ENCODE measurements at regions not wholly inside any gene's neighbourhood (a gene's known extent, or its start where the extent isn't known, plus 50 kb on each side); places are given as distances from the start of the nearest gene placed in this dataset.

GRCh38 chr12:45585522-45586230 lies 143.8 kb upstream of the ARID2 start:
- DNase-seq (ENCODE audit: low spot score in 2 of 2): no peak

GRCh38 chr12:45586486-45586885 lies 143.0 kb upstream of the ARID2 start:
- intact Hi-C loops (cut with DNase I; ENCODE audit: low total_unique reads): no loop called here
- DNase-seq (ENCODE audit: low spot score in 2 of 2): no peak
- 91 to 94% methylated on average over 8 to 14 of the region's 18 CpGs for WGBS, 2 donors
- no peak for TF ChIP-seq CTCF (IDR thresholded peaks at IDR 0.05)
- no peak for TF ChIP-seq POLR2A (IDR thresholded peaks at IDR 0.05)
- H3K4me3 ChIP-seq (ENCODE audit: low read depth, poor library complexity, severe bottlenecking): no peak overlapping the region

More at GRCh38 chr12:45585522-45586230, 143.8 kb upstream of the ARID2 start:
- TF ChIP-seq POLR2A (IDR thresholded peaks at IDR 0.05): no peak
- no peak for TF ChIP-seq CTCF (IDR thresholded peaks at IDR 0.05)
- no peak overlapping the region for H3K4me3 ChIP-seq (ENCODE audit: low read depth, poor library complexity, severe bottlenecking)
- 89 to 93% methylated on average over 16 to 26 of the region's 31 CpGs for whole genome bisulfite sequencing, 2 donors
- intact Hi-C loops (cut with DNase I; ENCODE audit: low total_unique reads): no loop called here

GRCh38 chr12:45587012-45587411 lies 142.5 kb upstream of the ARID2 start:
- 86 to 95% methylated on average over 2 of the region's 2 CpGs for WGBS, 2 donors
- no peak overlapping the region for H3K4me3 ChIP-seq (ENCODE audit: low read depth, poor library complexity, severe bottlenecking)
- intact Hi-C loops (cut with DNase I; ENCODE audit: low total_unique reads): no loop called here
- TF ChIP-seq CTCF (IDR thresholded peaks at IDR 0.05) (no peak), POLR2A (IDR thresholded peaks at IDR 0.05) (no peak)
- no peak for DNase-seq (ENCODE audit: low spot score in 2 of 2)

- intact Hi-C loops (cut with DNase I; ENCODE audit: low total_unique reads): no loop called here
- H3K4me3 ChIP-seq (ENCODE audit: low read depth, poor library complexity, severe bottlenecking): no peak overlapping the region
- TF ChIP-seq POLR2A (IDR thresholded peaks at IDR 0.05) (no peak), CTCF (IDR thresholded peaks at IDR 0.05) (no peak)
- no peak for DNase-seq (ENCODE audit: low spot score in 2 of 2)
- WGBS, 2 donors: 83 to 90% methylated on average over 3 of the region's 3 CpGs
Measured at GRCh38 chr12:45587877-45588533, 141.5 kb upstream of the ARID2 start.

- no peak overlapping the region for H3K4me3 ChIP-seq (ENCODE audit: low read depth, poor library complexity, severe bottlenecking)
- intact Hi-C loops (cut with DNase I; ENCODE audit: low total_unique reads): no loop called here
- WGBS, 2 donors: 68% methylated on average over 2 of the region's 2 CpGs
- DNase-seq (ENCODE audit: low spot score in 2 of 2): no peak
- TF ChIP-seq POLR2A (IDR thresholded peaks at IDR 0.05) (no peak), CTCF (IDR thresholded peaks at IDR 0.05) (no peak)
Measured at GRCh38 chr12:45590646-45591045, 138.9 kb upstream of the ARID2 start.
